GM12878 (cell line): ENCODE measurements at regions not wholly inside any gene's neighbourhood (a gene's known extent, or its start where the extent isn't known, plus 50 kb on each side); places are given as distances from the start of the nearest gene placed in this dataset.

Experiments
- ATAC-seq: fragments of 200-7000 bp; cut with Tn5 transposase; 3 replicates; pipeline ENCODE4 v1.9.1; 2020; ENCODE audit warnings: mild to moderate bottlenecking, moderate library complexity
- BruUV-seq: library from RNA; stranded (reverse); fragments of 400-500 nt; replicated peaks from 2 replicates; lab custom pipeline; 2021; lab: Mats Ljungman, UMichigan
- CTCF ChIA-PET: fragments of 300-600 bp; sonication (Branson Sonifier 250); formaldehyde crosslinking; extraction: SDS; loops from one replicate; lab custom pipeline; 2021; ENCODE audit warnings: inconsistent platforms; lab: Yijun Ruan, JAX
- POLR2A ChIA-PET: fragments of 350-600 bp; formaldehyde crosslinking; extraction: SDS; loops from one replicate; lab custom pipeline; 2021; ENCODE audit warnings: inconsistent platforms; lab: Charles Lee
- RAD21 ChIA-PET: fragments of 300-600 bp; sonication (Branson Sonifier 250); formaldehyde crosslinking; loops from one replicate; lab custom pipeline; 2023; ENCODE audit warnings: antibody characterized with exemption; ENCODE audit not compliant: unreplicated experiment; lab: Charles Lee
- SMC1A ChIA-PET: fragments of 300-600 bp; sonication (Branson Sonifier 250); formaldehyde crosslinking; loops from one replicate; lab custom pipeline; 2023; ENCODE audit not compliant: unreplicated experiment, uncharacterized antibody; lab: Charles Lee
- DNase-seq: peaks from one replicate; pipeline ENCODE4 v3.0.0-alpha.2; 2011; ENCODE audit warnings: low read depth, low spot score
- FAIRE-seq: peaks from 3 replicates; lab custom pipeline; 2011; peaks lifted over from hg19 to GRCh38; lab: Jason Lieb, UNC
- H2AFZ ChIP-seq: 2 replicates; pipeline ENCODE4 v1.6.0; 2011; ENCODE audit warnings: low read depth, low read length, control low read depth; ENCODE audit not compliant: control insufficient read depth
- H3K27ac ChIP-seq: 2 replicates; pipeline ENCODE4 v1.5.1; 2011; ENCODE audit warnings: control low read depth; ENCODE audit not compliant: control insufficient read depth, insufficient read depth
- H3K27me3 ChIP-seq, 2 experiments: replicated peaks in 1 of 2; 2 replicates each; pipeline versions ENCODE4 v1.6.0 to v1.6.1; 2011; ENCODE audit warnings: low read length in 1 of 2; ENCODE audit not compliant: control insufficient read depth in 2 of 2, insufficient read depth in 2 of 2
- H3K36me3 ChIP-seq, 2 experiments: 2 replicates each; pipeline ENCODE4 v1.5.1; 2011; ENCODE audit warnings: low read length in 1 of 2; ENCODE audit not compliant: control insufficient read depth in 2 of 2, insufficient read depth in 2 of 2
- H3K4me1 ChIP-seq: 2 replicates; pipeline ENCODE4 v1.6.1; 2011; ENCODE audit warnings: mild to moderate bottlenecking, low read length, moderate library complexity, mixed read lengths; ENCODE audit not compliant: control insufficient read depth, insufficient read depth
- H3K4me2 ChIP-seq: 2 replicates; pipeline ENCODE4 v1.6.0; 2011; ENCODE audit warnings: control low read depth; ENCODE audit not compliant: control insufficient read depth, insufficient read depth
- H3K4me3 ChIP-seq: fragments of 200-600 bp; sonication (generic); 2 replicates; pipeline ENCODE4 v1.5.1; 2016
- H3K79me2 ChIP-seq: 2 replicates; pipeline ENCODE4 v1.6.0; 2011; ENCODE audit warnings: low read length; ENCODE audit not compliant: control insufficient read depth, insufficient read depth
- H3K9ac ChIP-seq: 2 replicates; pipeline ENCODE4 v1.8.0; 2011; ENCODE audit warnings: low read length, control low read depth, mixed read lengths; ENCODE audit not compliant: control insufficient read depth, insufficient read depth
- H3K9me3 ChIP-seq: replicated peaks from 3 replicates; pipeline ENCODE4 v1.5.1; 2011; ENCODE audit warnings: mild to moderate bottlenecking, low read length; ENCODE audit not compliant: control insufficient read depth, insufficient read depth
- H4K20me1 ChIP-seq: 2 replicates; pipeline ENCODE4 v1.6.0; 2011; ENCODE audit not compliant: control insufficient read depth, insufficient read depth
- ATF7 ChIP-seq: fragments of 450-650 bp; IDR thresholded peaks from 2 replicates; pipeline ENCODE4 v1.6.1; 2016; ENCODE audit warnings: low read depth, mild to moderate bottlenecking
- BRCA1 ChIP-seq: IDR thresholded peaks from 2 replicates; pipeline ENCODE4 v1.6.1; 2011; ENCODE audit warnings: low read depth, low read length, improper control_type of control experiment
- GATAD2B ChIP-seq: fragments of 450-650 bp; conservative IDR thresholded peaks from 2 replicates; pipeline ENCODE4 v1.6.1; 2017; ENCODE audit warnings: low read depth, mild to moderate bottlenecking, moderate library complexity
- HCFC1 ChIP-seq: fragments of 150-350 bp; IDR thresholded peaks from 2 replicates; pipeline ENCODE4 v1.6.1; 2014; ENCODE audit warnings: low read length
- KAT2A ChIP-seq: conservative IDR thresholded peaks from 2 replicates; pipeline ENCODE4 v1.6.1; 2011; ENCODE audit warnings: low read depth, low read length; ENCODE audit not compliant: control insufficient read depth
- KDM1A ChIP-seq: fragments of 200-600 bp; sonication (generic); IDR thresholded peaks from 2 replicates; pipeline ENCODE4 v1.6.1; 2016; ENCODE audit warnings: borderline replicate concordance
- LARP7 ChIP-seq: fragments of 450-650 bp; IDR thresholded peaks from 2 replicates; pipeline ENCODE4 v1.6.1; 2017; ENCODE audit warnings: mild to moderate bottlenecking
- MTA3 ChIP-seq: IDR thresholded peaks from 2 replicates; pipeline ENCODE4 v1.6.1; 2012; ENCODE audit warnings: low read length, inconsistent platforms, borderline replicate concordance
- NR2C2 ChIP-seq: IDR thresholded peaks from 2 replicates; pipeline ENCODE4 v1.6.1; 2011; ENCODE audit warnings: borderline replicate concordance, low read depth; ENCODE audit not compliant: control insufficient read depth, insufficient read length
- SIN3A ChIP-seq: IDR thresholded peaks from 2 replicates; pipeline ENCODE4 v1.6.1; 2012; ENCODE audit warnings: low read depth, low read length, improper control_type of control experiment
- SMAD5 ChIP-seq: IDR thresholded peaks from 2 replicates; pipeline ENCODE4 v1.6.1; 2016; ENCODE audit warnings: antibody characterized with exemption, low read depth
- TBL1XR1 ChIP-seq: IDR thresholded peaks from 2 replicates; pipeline ENCODE4 v1.6.1; 2012; ENCODE audit warnings: low read depth, low read length, improper control_type of control experiment
- TCF12 ChIP-seq: IDR thresholded peaks from 2 replicates; pipeline ENCODE4 v1.6.1; 2011; ENCODE audit warnings: low read depth, mild to moderate bottlenecking, low read length
- ZNF622 ChIP-seq: fragments of 450-650 bp; IDR thresholded peaks from 2 replicates; pipeline ENCODE4 v1.6.1; 2017; ENCODE audit warnings: mild to moderate bottlenecking, inconsistent platforms
- WGBS: methylation state at CpG from one replicate; pipeline ENCODE4 v1.1.6; 2016; ENCODE audit warnings: low lambda C conversion rate; ENCODE audit not compliant: insufficient replicate concordance, insufficient coverage; ENCODE audit errors: missing lambda C conversion rate; 5-methylcytosine and 5-hydroxymethylcytosine counted together
- in situ Hi-C: fragments of 300-500 bp; cut with MboI; formaldehyde crosslinking; loops from 9 replicates; pipeline ENCODE4 v1.14.3; 2018; ENCODE audit warnings: mixed read lengths
- intact Hi-C: fragments of 100-400 bp; cut with micrococcal nuclease; formaldehyde crosslinking; loops from one replicate; pipeline ENCODE4 v1.14.2; 2022; ENCODE audit not compliant: unreplicated experiment
- TF ChIP-seq, protein P1 (sequence below): IDR thresholded peaks from 2 replicates; pipeline ENCODE4 v1.6.1; 2011; ENCODE audit warnings: low read depth, mild to moderate bottlenecking, low read length, moderate library complexity, borderline replicate concordance; ENCODE audit errors: extremely low read depth
- TF ChIP-seq, protein P2 (sequence below): IDR thresholded peaks from 2 replicates; pipeline ENCODE4 v1.6.1; 2011; ENCODE audit warnings: mild to moderate bottlenecking, low read depth, low read length, moderate library complexity; ENCODE audit not compliant: insufficient replicate concordance
- TF ChIP-seq, protein P3 (sequence below): fragments of 450-650 bp; IDR thresholded peaks from 2 replicates; pipeline ENCODE4 v1.6.1; 2018; ENCODE audit warnings: mild to moderate bottlenecking, low read depth, moderate library complexity; ENCODE audit not compliant: partially characterized antibody
- TF ChIP-seq, protein P4 (sequence below): fragments of 450-650 bp; IDR thresholded peaks from 2 replicates; pipeline ENCODE4 v1.6.1; 2017; ENCODE audit warnings: mild to moderate bottlenecking, low read depth, inconsistent platforms; ENCODE audit not compliant: poor library complexity, severe bottlenecking

DNA sequence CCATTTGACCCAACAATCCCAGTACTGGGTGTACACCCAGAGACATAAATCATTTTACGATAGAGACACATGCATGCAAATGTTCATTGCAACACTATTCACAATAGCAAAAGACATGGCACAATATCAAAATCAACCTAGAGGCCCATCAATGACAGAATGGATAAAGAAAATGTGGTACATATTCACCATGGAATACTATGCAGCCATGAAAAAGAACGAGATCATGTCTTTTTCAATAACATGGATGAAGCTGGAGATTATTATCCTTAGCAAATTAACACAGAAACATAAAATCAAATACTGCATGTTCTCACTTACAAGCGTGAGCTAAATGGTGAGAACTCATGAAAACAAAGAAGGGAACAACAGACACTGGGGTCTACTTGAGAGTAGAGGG lies 249.1 kb downstream of the RASSF9 start (continued):
- TF ChIP-seq MTA3: no peak
- TF ChIP-seq, protein P1, sequence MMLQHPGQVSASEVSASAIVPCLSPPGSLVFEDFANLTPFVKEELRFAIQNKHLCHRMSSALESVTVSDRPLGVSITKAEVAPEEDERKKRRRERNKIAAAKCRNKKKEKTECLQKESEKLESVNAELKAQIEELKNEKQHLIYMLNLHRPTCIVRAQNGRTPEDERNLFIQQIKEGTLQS: no peak
- no peak for TF ChIP-seq KDM1A

DNA sequence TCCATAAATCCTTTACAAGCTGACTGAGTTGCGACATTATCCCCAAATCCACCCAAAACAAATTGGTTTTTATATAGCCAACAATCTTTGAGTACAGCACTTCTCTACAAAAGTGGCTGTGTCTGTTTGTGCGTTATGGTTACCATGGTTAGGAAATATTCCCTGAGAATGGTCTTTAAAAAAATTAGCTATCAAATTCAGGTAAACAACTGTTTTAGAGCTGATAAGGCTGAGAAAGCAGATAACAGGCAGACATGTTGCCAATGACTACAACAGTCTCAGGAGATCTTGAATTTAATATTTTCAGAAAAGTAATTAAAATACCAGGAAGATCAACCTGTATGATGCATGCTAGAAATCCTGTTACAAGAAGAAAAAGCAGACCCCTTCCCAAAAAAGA lies 248.0 kb downstream of the RASSF9 start:
- intact Hi-C loops (no loop called here), in situ Hi-C loops (no loop called here)
- H3K9ac ChIP-seq: no peak overlapping the region
- H3K36me3 ChIP-seq: no peaks in the 10 kb centered on the region
- H3K4me1 ChIP-seq: no peaks in the 10 kb centered on the region
- ChIA-PET CTCF (interaction anchor here (1.9 kb wide), 1 partner anchor 12 kb away, joined by 4 read pairs; no protein-coding TSS in a partner anchor), POLR2A (no interaction called here), RAD21 (no interaction called here), SMC1A (interaction anchor here (1.0 kb wide), 1 partner anchor 14 kb away, joined by 3 read pairs; no protein-coding TSS in a partner anchor)
- no peak overlapping the region for H3K27ac ChIP-seq
- H2AFZ ChIP-seq: no peak overlapping the region
- TF ChIP-seq NR2C2: no peak
- no peak for TF ChIP-seq SIN3A
- TF ChIP-seq HCFC1: no peak
- TF ChIP-seq, protein P2, sequence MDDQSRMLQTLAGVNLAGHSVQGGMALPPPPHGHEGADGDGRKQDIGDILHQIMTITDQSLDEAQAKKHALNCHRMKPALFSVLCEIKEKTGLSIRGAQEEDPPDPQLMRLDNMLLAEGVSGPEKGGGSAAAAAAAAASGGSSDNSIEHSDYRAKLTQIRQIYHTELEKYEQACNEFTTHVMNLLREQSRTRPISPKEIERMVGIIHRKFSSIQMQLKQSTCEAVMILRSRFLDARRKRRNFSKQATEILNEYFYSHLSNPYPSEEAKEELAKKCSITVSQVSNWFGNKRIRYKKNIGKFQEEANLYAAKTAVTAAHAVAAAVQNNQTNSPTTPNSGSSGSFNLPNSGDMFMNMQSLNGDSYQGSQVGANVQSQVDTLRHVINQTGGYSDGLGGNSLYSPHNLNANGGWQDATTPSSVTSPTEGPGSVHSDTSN: no peak
- TF ChIP-seq, protein P3, sequence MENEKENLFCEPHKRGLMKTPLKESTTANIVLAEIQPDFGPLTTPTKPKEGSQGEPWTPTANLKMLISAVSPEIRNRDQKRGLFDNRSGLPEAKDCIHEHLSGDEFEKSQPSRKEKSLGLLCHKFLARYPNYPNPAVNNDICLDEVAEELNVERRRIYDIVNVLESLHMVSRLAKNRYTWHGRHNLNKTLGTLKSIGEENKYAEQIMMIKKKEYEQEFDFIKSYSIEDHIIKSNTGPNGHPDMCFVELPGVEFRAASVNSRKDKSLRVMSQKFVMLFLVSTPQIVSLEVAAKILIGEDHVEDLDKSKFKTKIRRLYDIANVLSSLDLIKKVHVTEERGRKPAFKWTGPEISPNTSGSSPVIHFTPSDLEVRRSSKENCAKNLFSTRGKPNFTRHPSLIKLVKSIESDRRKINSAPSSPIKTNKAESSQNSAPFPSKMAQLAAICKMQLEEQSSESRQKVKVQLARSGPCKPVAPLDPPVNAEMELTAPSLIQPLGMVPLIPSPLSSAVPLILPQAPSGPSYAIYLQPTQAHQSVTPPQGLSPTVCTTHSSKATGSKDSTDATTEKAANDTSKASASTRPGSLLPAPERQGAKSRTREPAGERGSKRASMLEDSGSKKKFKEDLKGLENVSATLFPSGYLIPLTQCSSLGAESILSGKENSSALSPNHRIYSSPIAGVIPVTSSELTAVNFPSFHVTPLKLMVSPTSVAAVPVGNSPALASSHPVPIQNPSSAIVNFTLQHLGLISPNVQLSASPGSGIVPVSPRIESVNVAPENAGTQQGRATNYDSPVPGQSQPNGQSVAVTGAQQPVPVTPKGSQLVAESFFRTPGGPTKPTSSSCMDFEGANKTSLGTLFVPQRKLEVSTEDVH: no peak
- no peak for TF ChIP-seq LARP7
- TF ChIP-seq BRCA1: no peak
- TF ChIP-seq SMAD5: no peak
- no peak for TF ChIP-seq KAT2A
- TF ChIP-seq ATF7: no peak
- no peak for TF ChIP-seq ZNF622
- no peak for TF ChIP-seq TCF12
- TF ChIP-seq, protein P4, sequence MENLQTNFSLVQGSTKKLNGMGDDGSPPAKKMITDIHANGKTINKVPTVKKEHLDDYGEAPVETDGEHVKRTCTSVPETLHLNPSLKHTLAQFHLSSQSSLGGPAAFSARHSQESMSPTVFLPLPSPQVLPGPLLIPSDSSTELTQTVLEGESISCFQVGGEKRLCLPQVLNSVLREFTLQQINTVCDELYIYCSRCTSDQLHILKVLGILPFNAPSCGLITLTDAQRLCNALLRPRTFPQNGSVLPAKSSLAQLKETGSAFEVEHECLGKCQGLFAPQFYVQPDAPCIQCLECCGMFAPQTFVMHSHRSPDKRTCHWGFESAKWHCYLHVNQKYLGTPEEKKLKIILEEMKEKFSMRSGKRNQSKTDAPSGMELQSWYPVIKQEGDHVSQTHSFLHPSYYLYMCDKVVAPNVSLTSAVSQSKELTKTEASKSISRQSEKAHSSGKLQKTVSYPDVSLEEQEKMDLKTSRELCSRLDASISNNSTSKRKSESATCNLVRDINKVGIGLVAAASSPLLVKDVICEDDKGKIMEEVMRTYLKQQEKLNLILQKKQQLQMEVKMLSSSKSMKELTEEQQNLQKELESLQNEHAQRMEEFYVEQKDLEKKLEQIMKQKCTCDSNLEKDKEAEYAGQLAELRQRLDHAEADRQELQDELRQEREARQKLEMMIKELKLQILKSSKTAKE: no peak
- TF ChIP-seq TBL1XR1: no peak
- TF ChIP-seq GATAD2B: no peak
- FAIRE-seq (no peak), DNase-seq (no peak), ATAC-seq (no peak)
- BruUV-seq: no TSS peak
- H4K20me1 ChIP-seq: no peaks in the 10 kb centered on the region
- 74% methylated on average over 2 of the region's 2 CpGs for WGBS
- no peak overlapping the region for H3K4me3 ChIP-seq
- no peak overlapping the region for H3K4me2 ChIP-seq
- no peaks in the 10 kb centered on the region for H3K27me3 ChIP-seq
- no peaks in the 10 kb centered on the region for H3K9me3 ChIP-seq
- no peaks in the 10 kb centered on the region for H3K79me2 ChIP-seq
